ENCODE measurements at regions not wholly inside any gene's neighbourhood (a gene's known extent, or its start where the extent isn't known, plus 50 kb on each side); places are given as distances from the start of the nearest gene placed in this dataset.
"Not testable (repeated sequence)": the region's sequence is repeated elsewhere in the genome, so short reads cannot be mapped to it uniquely, and the experiment has no call there.

DNA sequence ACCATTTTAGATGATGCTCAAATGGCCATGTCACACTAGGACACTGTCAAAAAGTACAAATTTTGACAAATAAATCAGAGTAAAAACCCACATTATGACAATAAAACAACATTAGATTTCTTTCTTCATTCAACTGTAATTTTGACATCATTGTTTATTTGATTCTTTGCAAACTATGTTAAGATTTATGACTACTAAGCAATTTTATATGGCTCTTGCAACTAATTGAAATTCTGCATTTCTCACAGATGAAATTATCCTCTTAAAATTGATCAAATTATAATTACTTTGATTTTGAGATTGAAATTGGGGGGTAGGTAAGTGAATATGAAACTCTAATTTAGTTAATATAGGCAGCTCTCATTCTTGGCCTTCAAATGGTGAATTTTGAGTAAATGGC is 59.8 kb downstream of the ATOH1 start:
- DNase-seq (ENCODE audit: low read depth): no peak

DNA sequence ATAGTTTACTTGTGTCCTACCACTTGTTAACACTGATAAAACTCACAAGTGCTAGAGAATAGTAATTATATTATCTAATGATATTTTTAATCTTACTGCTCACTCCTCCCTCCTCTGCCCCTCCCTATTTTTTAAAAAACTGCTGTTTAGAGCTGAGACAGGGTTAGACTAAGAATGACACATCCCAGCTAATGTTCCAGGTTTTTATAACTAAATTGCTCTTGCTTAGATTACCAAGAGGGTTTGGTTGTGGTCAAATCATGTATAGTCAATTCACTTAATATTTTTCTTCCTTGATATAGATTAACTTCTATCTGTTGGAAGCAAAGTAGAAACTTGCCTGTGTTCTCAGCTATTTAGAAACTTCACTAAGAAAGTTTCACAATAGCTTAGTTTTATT is 60.2 kb downstream of the ATOH1 start:
- DNase-seq (ENCODE audit: low read depth): no peak

- no peak for DNase-seq (ENCODE audit: low read depth)
Observed at GRCh38 chr4:93891244-93891643, 62.7 kb downstream of the ATOH1 start.

- no peak for DNase-seq (ENCODE audit: low read depth)
Observed at GRCh38 chr4:93894995-93895394, 66.4 kb downstream of the ATOH1 start.

GRCh38 chr4:93896516-93896915 is 68.0 kb downstream of the ATOH1 start:
- DNase-seq (ENCODE audit: low read depth): no peak

DNA sequence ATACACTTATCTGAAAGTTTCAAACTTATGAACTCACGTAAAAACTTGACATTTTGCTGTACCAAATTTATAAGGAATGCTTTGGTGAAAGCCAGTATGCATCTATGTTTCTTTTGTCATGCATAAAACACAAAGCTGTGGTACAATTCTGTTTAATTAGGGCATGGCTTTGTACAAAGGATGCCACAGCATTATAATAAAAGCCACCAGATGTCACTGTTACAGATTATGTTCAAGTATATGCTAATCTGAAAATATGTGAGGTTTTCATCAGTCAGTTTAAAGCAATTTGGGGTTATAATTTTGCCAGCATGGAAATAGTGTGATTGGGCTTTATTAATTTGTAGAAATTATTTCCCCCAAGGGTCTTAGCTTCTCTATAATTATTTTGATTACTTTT is 69.0 kb downstream of the ATOH1 start:
- DNase-seq (ENCODE audit: low read depth): no peak

GRCh38 chr4:93908778-93909177 is 80.2 kb downstream of the ATOH1 start:
- DNase-seq (ENCODE audit: low read depth): no peak

DNA sequence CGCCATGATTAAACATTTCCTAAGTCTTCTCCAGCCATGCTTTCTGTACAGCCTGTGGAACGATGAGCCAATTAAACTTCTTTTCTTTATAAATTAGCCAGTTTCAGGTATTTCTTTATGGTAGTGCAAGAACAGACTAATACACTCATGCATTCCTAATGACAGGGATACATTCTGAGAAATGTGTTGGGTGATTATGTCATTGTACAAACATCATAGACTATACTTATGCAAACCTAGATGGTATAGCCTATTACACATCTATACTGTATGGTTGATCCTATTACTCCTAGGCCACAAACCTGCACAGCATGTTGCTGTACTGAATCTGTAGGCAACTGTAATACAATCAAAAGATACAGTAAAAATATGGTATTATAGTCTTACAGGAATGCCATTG is 83.1 kb downstream of the ATOH1 start:
- DNase-seq (ENCODE audit: low read depth): no peak

GRCh38 chr4:93912146-93912545 is 83.6 kb downstream of the ATOH1 start:
- DNase-seq (ENCODE audit: low read depth): no peak

GRCh38 chr4:93918856-93919255 is 90.3 kb downstream of the ATOH1 start:
- DNase-seq (ENCODE audit: low read depth): no peak

DNA sequence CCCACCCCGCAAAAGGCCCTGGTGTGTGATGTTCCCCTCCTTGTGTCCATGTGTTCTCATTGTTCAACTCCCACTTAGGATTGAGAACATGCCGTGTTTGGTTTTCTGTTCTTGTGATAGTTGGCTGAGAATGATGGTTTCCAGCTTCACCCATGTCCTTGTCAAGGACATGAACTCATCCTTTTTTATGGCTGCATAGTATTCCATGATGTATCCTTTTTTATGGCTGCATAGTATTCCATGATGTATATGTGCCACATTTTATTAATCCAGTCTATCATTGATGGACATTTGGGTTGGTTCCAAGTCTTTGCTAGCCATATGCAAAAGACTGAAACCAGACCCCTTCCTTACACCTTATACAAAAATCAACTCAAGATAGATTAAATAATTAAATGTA is 95.0 kb downstream of the ATOH1 start:
- not testable (repeated sequence) for DNase-seq (ENCODE audit: low read depth)

GRCh38 chr4:93947286-93947685 is 118.7 kb downstream of the ATOH1 start:
- no peak for DNase-seq (ENCODE audit: low read depth)

- not testable (repeated sequence) for DNase-seq (ENCODE audit: low read depth)
Observed at GRCh38 chr4:93950239-93950638, 121.7 kb downstream of the ATOH1 start.

- DNase-seq (ENCODE audit: low read depth): no peak
Observed at GRCh38 chr4:93957186-93957585, 128.6 kb downstream of the ATOH1 start.

- DNase-seq (ENCODE audit: low read depth): no peak
Observed at GRCh38 chr4:93960450-93960849, 131.9 kb downstream of the ATOH1 start.

DNA sequence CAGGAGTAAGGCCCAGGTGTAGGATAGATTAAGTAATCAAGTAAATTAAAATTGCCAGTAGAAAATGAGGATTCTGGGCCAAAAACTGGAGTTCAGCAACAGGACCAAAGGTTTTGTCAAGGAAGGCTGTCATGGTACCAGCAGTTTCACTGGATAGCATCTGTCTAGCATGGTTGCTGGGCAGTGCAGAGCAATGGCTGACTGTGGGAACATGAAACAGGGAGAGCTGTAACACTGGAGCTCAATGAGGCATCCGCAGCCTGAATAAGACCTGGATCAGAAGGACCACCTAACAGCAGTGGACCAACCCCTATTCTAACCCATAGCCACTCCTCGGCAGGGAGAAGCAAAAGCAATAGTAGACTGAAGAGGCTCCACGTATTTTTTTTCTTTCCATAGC is 132.4 kb downstream of the ATOH1 start:
- DNase-seq (ENCODE audit: low read depth): no peak

- DNase-seq (ENCODE audit: low read depth): no peak
Observed at GRCh38 chr4:93981594-93981993, 153.0 kb downstream of the ATOH1 start.

- DNase-seq (ENCODE audit: low read depth): no peak
Observed at GRCh38 chr4:93982255-93982654, 153.7 kb downstream of the ATOH1 start.

DNA sequence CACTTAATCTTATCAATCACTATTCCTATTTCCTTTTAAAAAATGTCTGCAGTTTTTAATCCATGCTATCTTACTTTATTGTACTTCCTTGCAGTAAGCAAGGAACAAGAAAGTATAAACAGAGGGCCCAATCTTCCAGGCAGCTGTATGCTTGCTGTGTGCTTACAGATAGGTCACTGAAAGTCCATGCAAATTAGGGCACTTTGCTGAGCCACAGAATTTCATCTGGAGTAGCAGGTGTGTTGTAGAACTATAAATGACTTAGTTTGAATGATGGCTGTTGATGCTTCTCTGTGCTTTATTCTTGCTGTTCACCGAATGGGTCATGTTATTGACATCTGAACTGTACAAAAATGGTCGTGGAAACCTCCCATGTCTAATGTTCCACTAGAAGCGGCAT is 154.6 kb downstream of the ATOH1 start:
- no peak for DNase-seq (ENCODE audit: low read depth)

GRCh38 chr4:93994175-93994994 is 165.8 kb downstream of the ATOH1 start:
- no peak for DNase-seq (ENCODE audit: low read depth)

- no peak for DNase-seq (ENCODE audit: low read depth)
Observed at GRCh38 chr4:93996895-93997294, 168.3 kb downstream of the ATOH1 start.

DNA sequence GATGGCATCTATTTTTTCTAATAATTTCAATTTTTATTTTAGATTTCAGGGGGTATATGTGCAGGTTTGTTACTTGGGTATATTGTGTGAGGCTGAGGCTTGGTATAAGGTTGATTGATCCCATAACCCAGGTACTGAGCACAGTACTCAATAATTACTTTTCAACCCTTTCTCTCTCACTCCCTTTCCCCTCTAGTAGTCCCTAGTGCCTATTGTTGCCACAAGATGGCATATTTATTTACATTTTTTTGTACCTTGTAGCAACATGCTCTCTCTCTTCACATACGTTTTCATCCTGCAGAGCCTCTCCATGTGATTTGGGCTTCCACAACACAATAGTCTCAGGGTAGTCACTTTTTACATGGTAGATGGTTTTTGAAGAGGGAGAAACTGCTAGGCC is 172.0 kb downstream of the ATOH1 start:
- no peak for DNase-seq (ENCODE audit: low read depth)

DNA sequence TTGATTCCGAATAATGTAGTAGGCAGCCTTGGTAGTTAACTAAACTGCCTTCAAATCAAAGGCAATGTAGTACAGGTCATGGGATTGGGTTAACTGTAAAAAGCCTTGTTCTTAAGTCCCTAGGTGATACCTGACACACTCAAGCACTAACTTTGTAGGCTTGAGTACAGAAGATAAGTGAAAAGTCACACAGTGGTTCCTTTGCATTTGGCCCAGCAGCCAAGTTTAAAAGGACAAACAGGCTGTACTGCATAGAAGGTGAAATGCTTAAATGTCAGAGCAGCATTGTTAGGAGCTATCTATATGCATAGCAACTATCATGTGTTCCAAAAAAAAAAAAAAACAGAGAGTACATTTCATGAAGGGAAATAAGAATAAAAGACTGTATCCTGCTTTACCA is 178.4 kb downstream of the ATOH1 start:
- DNase-seq (ENCODE audit: low read depth): no peak

GRCh38 chr4:94011190-94011589 is 182.6 kb downstream of the ATOH1 start:
- no peak for DNase-seq (ENCODE audit: low read depth)
